NCI-H2227 (cell line): ENCODE measurements at regions not wholly inside any gene's neighbourhood (a gene's known extent, or its start where the extent isn't known, plus 50 kb on each side); places are given as distances from the start of the nearest gene placed in this dataset.
"Not testable (repeated sequence)": the region's sequence is repeated elsewhere in the genome, so short reads cannot be mapped to it uniquely, and the experiment has no call there.

Experiments used
- DNase-seq: peaks from one replicate; lab custom pipeline; 2025; ENCODE audit not compliant: unreplicated experiment; lab: John Stamatoyannopoulos, UW

DNA sequence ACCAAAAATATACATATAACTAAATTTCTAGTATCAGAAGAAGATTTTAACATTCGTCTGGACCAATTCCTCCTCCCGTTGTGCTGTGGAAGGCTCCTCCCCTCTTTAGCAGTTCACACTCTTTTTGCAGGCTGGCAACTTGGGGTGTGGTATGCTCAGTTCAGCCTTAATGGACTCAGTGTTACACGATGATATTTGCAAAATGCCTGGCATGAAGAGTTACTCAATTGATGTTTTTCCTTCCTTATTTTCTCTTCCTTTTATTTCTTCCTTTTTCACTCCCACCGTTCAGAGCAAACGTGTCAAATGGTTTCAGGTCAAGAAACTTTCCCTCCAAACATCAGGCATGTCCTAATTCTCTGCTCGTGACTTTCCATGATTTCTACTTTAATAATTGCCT is 248.3 kb downstream of the PHF14 start:
- DNase-seq = no peak

DNA sequence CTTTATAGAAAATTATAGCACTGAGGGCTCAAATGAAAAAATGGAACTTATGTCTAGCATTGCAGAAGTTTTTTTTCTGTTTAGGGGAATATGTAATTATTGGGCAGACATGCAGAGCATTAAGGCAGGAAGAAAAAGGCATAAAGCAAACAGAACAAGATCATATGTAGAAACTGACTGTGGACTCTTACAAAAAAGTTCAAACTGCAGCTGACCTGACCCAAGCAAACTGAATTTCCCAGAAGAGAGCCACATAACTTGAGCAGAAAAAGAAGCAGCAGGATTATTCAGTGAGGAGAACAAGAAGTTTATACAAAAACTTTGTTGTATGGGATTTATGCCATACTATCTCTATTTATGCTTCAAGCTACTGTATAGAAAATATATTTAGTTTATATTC is 250.9 kb downstream of the PHF14 start:
- no peak for DNase-seq

DNA sequence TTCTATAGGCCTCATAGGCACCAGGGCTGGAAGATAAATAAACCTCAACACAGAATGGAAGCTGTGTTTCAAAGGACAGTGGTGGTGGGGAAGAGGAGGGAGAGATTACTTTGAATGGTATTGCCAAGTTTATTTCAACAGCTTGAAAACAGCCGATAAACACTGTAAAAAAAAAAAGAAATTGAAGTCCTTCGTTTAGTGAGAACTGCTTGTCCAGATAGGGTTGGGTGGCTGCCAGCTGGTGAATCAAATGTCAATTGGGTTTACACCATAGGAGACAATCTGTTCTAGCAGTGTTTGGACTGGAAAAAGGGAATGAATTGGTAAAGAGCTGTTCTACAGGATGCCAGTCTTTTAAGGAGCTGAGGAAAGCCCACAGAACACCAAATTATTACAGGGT is 254.8 kb downstream of the PHF14 start:
- DNase-seq = peak; percentile 40

DNA sequence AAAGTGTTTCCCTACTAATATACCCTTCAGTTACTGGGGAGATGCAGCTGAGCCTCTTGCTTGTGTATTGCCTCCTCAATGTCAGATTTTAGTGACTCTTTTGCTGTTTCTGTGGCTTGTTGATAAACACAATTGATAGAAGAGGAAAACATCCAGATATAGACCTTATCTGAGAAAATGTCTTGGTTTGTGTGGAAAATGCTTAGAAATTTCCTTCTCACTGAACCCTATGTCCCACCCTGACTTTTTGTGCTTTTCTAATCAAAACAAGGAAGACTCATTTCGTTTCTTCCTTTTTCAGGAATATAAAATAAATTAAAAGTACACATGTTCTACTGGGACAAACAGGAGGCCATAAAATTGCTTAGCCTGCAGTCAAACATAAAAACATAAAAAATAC is 257.5 kb downstream of the PHF14 start:
- DNase-seq = no peak

DNA sequence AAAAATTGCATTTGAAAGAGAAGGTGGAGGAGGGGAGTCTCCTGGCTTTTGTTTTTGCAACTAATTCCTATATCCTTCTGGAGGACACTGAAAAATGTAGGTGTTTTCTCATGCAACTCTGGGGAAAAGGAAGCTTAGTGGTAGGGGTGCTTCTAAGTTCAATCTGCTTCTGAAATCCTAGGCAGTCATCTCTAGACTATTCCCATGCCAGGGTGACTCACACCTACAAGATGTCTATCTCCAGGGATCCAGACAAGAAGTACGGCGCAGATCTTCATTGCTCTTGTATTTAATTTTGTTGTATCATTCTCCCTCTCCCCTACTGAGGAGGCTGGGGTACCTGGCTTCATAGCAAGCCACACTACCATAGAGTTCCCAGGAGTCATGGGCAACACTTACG is 258.8 kb downstream of the PHF14 start:
- no peak for DNase-seq

DNA sequence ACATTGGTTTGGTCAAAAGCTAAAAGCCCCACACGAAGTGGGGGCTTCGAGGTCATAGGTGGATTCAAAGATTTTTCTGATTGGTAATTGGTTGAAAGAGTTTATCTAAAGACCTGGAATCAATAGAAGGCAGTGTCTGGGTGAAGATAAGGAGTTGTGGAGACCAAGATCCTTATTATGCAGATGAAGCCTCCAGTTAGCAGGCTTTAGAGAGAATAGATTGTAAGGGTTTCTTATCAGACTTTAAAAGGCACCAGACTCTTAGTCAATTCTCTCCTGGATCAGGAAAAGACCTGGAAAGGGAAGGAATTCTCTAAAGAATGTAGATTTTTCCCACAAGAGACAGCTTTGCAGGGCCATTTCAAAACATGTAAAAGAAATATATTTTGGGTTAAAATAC is 260.2 kb downstream of the PHF14 start:
- no peak for DNase-seq

DNA sequence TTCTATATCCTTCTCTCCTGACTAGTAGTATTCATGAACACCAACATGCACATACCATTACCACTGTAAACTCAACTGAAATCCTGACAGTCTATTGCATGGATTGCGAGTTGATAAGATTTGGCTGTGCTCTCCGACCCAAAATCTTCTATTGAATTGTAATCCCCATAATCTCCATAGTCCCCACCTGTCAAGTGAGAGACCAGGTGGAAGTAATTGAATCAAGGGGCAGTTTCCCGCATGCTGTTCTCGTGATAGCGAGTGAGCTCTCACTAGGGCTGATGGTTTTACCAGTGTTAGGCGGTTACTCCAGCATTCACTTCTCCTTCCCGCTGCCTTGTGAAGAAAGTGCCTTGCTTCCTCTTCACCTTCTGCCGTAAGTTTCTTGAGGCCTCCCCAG is 261.8 kb downstream of the PHF14 start:
- no peak for DNase-seq

DNA sequence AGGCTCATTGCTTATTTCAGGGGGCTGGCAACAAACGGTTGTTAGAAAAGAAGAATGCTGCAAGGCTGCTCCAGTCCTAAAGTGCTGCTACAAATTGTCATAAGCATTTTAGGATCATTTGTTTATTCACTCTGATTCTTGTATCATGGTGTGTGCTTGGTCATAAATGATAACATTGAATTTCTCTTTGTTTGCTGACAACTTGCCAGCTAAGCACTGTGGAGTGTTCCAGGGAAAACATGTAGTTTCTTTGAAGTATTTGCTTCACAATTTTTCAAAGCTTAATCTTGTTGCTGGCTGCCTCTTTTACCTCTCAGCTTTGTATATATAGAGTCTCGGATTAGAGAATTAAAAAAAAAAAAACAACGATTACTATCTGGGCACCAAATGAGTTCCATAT is 263.0 kb downstream of the PHF14 start:
- DNase-seq = no peak

DNA sequence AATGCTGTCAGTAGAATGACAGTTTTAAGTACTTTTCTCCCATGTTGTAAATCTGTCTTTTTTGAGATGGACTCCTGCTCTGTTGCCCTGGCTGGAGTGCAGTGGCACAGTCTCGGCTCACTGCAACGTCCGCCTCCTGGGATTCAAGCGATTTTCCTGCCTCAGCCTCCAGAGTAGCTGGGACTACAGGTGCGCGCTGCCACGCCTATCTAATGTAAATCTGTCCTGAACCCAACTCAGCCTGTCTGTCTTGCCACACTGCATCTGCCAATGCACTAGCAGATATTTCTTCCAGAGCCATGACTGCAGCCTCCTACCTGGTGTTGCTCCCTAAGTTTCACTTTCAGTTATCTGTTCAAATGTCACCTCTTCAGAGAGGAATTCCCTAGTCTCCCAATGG is 264.1 kb downstream of the PHF14 start:
- no peak for DNase-seq

DNA sequence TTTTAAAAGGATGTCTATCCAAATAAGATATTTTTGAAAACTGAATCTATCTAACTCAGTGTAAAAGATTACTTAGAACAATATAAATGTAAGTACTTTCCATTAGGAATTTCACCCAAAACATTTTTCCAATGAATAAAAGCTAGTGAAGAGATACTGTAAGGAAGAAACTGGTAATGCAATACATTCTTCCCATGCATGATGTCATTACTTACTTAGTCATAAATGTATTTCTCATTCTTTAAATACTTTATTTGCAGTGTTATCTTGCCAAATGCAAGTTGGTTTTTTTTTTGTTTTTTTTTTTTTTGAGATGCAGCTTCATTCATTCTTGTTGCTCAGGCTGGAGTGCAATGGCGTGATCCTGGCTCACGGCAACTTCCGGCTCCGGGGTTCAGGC is 265.6 kb downstream of the PHF14 start:
- DNase-seq = no peak

DNA sequence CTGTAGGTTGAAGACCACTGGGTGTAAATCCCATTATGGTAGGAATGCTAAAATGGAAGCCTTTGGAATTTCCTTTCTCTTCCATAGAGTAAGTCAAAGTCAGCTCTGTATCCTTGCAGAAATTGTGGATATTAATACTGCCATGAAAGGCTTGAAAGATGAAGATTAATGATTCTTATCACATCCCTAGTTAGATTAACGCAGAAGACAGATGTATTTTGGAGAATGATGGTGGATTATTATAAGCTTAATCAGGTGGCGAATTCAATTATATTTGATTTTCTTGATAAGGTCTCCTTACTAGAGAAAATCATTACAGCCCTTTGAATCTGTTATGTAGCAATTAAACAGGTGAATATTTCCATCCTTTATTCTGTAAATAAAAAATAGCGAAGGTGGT is 270.1 kb downstream of the PHF14 start:
- no peak for DNase-seq

DNA sequence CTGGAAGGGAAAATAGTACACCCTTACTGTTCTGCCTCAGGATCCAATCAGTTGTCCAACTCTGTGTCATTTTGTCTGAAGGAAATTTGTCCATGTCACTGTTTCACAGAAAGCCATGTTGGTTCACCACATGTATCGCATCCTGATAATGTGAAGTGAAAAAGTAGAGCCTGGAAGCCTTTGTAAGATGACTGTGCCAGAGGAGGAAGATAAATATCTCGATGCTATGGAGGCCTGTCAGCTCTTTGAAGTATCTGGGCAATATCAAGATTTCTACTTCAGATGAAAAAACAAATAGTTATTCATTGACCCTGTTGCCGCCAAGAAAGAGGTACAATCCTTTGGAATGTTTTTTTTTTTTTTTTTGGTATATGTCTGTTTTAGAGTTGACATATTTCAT is 270.5 kb downstream of the PHF14 start:
- no peak for DNase-seq

DNA sequence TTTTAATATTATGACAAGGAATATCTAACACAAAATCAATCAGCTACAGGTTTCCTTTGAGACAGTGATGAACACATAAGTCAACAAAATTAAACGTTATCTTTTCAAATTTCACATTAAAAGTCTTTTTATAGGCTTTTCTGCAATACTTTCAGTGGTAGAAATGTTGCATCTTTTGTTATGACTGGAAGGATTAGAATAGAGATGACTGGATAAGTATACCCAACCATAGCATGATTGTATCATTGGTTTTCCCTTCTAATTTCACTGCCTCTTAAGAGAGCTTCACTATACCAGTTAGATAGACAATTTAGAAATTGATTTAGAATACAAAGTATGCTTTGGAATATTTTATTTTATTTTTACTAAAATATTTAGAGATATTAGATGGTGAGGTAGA is 273.9 kb downstream of the PHF14 start:
- DNase-seq = no peak

DNA sequence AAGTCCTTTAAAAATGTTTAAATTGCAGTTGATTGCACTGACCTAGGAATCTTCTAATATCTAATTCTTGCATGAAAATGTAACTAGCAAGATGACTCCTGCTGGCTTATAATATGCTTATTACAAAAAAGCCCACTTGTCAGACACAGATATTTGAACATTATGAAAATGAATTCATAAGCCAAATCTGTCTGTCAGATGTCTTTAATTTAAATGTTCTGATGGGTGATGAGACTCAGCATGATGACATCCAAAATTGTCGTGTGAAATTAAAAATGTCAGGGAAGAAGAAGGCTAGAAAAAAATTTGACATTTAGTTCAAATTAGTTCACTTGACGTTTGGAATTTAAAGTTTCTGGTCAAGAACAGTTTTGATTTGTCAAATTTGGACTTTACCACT is 277.8 kb downstream of the PHF14 start:
- no peak for DNase-seq

DNA sequence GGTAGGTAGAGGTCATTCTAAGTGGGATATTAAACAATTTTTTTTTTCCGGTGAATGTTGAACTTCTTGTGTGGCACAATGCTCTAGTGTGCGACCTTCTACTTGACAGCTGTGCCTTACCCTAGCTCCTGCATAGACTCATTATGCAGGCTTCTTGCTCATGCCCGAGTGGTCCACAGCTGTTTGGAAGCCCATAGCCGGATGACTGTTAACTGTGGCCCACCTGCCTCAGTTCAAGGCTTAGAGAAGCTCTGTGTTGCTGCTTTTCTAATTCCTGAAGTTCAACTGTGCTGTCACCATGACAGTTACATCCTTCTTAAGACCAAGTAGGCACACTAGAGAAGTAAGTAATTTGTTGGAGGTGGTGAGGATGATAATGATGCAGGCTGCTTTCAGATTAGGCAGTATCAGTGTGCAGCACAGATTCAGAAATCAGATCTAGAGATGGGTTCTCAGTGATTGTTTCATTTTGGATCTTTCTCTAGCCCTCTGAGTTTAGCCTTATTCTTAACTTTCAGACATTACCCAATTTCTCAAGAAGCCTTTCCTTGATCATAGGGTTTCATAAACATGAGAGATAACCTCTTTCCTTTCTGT is 278.4 kb downstream of the PHF14 start:
- DNase-seq = no peak

DNA sequence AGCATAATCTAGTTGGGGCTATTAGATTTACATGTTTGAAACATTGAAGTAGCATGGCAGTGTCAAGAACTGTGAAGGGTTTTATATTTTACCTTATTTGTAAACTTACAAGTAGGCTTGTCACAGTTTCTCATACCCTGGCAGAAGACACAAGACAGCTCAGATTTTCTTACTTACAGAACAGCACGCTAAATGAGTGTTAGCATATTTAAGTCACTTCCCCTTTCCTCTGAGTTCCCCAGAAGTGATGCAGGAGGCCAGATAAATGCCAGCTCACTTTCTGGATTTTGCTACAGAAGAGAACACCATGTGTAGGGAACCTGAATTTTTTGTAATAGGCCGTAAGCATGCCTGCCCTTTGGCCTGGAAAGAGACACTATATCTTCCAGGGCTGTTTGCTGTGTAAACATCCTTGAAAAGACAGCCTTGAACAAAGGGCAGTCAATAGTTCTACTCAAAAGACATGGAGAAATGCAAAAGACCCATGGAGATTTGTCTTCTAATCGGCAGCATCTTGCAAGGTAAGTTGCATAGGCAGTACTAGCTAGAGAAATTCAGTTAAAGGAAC is 279.1 kb downstream of the PHF14 start:
- DNase-seq = no peak

DNA sequence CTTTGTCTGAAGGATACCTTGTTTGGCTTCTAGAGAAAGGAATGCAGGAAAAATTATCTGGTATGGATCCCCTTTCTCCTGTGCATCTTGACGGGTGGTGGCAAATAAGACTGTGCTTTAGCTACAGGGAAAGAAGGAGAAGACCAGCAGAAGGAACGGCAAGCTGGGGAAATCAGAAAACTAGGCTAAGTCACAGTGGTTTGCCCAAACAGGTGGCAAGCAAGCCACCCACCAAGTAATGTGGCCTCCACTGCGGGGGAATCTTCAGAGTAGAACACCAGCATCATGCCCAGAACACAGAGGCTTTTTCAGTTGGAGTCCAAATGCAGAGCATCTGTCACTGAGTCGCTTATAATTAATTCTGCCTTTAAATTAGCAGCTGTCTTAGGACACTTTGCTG is 282.8 kb downstream of the PHF14 start:
- DNase-seq = no peak

DNA sequence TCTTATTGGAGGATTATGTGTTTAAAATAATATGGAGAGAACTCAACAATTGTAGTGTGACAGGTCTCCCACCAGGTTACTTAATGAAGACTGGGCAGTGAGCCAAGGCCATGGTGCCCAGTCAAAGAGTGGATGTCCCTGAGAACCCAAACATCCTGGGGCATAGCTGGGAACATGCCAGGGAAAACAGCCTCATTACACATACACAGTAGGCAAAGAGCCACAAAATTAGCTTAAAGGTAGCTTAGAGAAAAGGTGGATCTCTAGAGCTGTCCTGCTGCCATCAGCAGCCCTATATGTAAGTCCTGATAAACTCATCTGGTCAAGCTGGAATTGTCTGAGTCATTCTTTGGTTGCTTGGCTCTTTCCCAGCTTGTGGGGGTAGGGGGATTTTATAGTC is 287.8 kb downstream of the PHF14 start:
- DNase-seq = no peak

DNA sequence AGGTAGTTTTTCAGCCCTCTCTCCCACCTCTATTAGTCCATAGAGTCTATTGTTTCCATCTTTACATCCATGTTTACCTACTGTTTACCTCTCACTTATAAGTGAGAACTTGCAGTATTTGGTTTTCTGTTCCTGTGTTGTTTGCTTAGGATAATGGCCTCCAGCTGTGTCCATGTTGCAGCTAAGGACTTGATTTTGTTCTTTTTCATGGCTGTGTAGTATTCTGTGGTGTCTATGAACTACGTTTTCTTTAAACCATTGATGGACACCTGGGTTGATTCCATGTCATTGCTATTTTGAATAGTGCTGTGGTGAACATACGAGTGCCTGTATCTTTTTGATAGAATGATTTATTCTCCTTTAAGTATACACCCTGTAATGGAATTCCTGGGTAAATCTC is 292.4 kb downstream of the PHF14 start:
- no peak for DNase-seq

DNA sequence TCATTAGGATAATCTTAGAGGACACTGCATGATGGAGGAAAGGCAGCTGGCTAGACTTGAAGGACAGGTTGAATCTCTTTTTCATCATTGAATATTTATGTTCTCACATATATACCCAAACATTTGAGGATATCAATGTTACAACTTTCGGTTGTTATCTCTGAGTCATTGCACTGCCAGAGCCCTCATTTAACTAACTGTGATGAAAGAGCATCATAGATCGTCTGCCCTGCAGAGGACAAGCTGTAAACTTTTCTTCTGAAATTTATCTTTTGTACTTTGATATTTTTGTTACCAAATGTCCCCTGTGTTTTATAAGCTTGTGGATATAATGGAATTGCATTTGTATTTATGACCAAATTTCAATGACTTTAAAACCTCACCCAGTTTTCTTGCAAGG is 298.7 kb downstream of the PHF14 start:
- no peak for DNase-seq

DNA sequence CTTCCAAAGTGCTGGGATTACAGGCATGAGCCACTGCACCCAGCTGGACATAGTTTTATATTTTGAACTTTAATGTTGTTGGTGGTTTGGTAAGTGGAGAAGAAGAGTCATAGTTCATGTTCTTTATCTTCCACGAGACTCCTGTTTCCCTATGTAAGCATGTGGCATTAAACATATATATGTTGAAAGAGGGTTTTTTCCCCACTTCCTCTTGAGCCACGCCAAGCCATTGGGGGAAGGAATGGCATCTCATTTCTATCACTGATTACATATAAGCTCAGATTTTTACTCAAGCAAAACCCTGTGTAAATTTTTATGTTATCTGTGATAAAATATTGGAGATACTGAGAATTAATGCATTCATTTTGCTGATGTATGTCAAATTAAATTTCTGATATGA is 300.4 kb downstream of the PHF14 start:
- no peak for DNase-seq

DNA sequence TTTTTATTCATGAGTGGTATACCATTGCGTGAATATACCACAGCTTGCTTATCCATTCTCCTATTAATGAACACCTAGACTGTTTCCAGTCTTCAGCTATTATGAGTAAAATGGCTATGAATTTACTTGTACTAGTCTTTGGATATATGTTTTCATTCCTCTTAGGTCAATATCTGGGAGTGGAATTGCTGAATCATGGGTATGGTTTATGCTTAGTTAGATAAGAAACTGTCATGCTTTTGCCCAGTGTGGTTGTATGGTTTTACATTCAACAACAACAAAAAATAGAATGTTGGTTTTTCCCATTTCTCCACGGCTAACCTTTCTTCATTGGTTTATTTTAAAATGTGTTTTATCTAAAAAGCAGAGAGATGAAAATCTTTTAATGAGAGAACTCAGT is 308.3 kb downstream of the PHF14 start:
- no peak for DNase-seq

DNA sequence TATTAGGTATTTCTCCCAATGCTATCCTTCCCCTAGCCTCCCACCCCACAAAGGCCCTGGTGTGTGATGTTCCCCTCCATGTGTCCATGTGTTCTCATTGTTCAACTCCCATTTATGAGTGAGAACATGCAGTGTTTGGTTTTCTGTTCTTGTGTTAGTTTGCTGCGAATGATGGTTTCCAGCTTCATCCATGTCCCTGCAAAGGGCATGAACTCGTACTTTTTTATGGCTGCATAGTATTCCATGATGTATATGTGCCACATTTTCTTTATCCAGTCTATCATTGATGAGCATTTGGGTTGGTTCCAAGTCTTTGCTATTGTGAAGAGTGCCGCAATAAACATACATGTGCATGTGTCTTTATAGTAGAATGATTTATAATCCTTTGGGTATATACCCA is 309.9 kb downstream of the PHF14 start:
- DNase-seq = not testable (repeated sequence)

DNA sequence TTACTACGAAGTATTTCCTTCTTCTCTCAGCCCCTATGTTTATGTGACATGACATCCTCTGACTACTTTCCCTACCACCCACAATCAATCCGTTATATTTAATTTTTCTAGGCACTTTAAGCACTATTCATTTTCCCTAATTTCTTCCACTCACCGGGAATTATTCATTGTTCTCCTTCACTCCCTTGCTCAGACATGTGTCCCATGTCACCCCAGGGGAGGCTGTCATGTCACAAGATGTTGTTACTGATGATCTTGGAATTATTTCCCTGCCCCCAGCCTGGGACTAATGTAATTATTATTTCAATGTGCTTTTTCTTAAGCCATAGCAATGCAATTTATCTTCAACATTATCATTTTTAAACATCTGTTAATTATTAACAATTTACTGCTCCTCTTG is 317.2 kb downstream of the PHF14 start:
- no peak for DNase-seq
